HUDEP-2 (cell line): ENCODE measurements at regions not wholly inside any gene's neighbourhood (a gene's known extent, or its start where the extent isn't known, plus 50 kb on each side); places are given as distances from the start of the nearest gene placed in this dataset.
"Not testable (repeated sequence)": the region's sequence is repeated elsewhere in the genome, so short reads cannot be mapped to it uniquely, and the experiment has no call there.

Experiments
- DNase-seq, 76 experiments: peaks; one replicate each; lab custom pipeline; 2025; ENCODE audit not compliant: unreplicated experiment in 76 of 76; lab: John Stamatoyannopoulos, UW

DNA sequence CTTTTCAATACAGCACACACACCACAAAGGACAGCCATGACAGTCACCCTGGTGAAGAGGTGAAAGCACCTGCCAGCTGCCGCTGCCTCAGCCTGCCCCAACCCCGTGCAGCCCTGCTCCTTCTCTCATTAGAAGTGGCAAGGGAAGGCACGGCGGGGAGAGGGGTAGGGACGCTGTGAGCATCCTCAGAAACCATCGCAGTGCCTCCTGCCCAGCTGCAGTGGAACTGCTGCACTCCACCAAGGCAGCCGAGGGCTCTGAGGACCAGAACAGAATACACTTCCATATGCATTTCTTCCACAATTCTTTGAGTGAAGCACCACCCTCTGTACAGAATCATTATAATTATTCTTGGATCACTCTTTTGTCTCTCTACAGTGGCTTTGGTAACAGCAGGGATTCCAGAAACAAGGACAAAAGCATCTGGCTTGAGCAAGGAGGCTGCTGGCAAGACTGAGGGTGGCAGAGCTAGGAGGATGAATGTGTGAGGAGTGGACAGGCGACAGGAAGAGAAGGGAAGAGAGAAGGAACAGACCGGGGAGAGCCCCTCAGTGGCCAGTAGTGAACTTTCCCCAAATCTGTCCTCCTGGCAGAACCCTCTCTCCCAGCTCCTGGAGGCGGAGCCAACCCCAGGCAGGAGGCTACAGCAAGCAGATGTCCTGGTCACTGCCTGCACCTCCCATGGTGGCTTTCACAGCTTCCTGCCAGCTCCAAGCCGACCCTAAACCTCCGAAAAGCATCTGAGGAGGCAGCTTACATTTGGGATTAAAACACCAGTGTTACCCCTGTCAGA, 73.2 kb downstream of the MTNR1A start:
- DNase-seq, result no peak

DNA sequence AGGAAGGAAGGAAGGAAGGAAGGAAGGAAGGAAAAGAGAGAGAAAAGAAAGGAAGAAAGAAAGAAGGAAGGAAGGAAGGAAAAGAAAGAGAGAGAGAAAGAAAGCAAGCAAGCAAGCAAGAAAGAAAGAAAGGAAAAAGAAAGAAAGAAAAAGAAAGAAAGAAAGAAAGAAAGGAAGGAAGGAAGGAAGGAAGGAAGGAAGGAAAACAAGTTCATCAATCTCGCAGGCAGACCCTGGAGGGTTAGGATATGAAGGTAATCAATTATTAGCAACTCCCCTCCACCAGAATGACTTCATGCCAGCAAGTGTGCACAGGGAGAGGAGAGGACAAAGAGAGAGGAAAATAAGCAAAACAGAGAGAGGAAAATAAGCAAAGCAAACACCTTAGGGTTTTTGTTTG, 80.2 kb downstream of the MTNR1A start:
- DNase-seq, result no peak

- no peak for DNase-seq
These were observed 81.4 kb downstream of the MTNR1A start for GRCh38 chr4:186473933-186474332.

- DNase-seq, result peak in 1 of 76 experiments; percentile 1
These were observed 82.4 kb downstream of the MTNR1A start for GRCh38 chr4:186472948-186473347.

DNA sequence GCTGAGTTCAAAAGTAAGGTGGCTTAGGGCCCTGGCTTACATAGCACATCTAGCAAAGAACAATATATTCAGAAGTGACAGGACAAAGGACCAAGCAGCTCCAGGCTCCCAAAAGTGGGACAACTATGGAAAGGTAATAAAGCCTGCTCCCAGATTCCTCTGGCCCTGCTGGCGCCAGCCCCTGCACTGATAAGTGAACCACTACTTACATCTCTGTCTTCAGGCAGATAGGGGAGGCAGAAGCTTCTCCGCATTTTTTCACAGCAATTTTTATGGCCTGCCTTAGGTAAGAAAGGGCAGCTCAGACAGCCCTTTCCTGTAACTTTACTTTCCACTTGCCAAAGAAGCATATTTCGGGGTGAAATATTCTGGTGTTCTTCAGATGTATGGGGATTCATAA, 83.9 kb downstream of the MTNR1A start:
- no peak for DNase-seq

DNA sequence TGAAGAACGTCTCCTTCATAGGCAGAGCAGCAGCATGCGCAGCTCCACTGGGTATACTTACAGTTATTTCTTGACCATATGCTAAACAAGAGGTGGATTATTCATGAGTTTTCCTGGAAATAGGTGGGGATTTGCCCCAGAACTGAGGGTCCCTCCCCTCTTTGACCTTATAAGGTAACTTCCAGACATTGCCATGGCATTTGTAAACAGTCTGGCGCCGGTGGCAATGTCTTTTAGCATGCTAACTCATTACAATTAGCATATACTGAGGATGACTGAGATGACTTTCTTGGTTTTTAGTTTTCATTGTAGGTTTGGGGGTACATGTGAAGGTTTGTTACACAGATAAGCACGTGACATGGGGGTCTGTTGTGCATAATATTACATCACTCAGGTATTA, 97.3 kb downstream of the MTNR1A start:
- DNase-seq, result no peak

- DNase-seq, result no peak
These were observed 103.4 kb downstream of the MTNR1A start for GRCh38 chr4:186451982-186452381.

GRCh38 chr4:186449954-186450353, 105.4 kb downstream of the MTNR1A start:
- no peak for DNase-seq

DNA sequence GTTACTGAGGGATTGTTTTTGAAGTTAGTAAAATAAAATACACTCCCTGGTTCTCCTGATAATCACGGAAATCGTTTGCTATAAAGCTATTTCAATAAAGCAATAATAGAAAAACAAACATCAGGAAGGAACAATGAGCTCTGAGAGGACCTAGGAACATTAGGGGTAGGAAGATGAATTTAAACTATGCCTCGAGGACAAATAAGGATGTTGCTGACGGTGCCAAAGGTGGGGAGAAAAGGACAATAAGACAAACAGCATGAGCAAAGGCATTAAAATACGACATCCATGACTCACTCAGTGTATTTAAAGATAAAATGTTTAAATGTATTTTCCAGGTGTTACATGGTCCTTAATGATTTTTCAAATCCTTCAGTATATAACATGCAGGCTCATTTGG, 110.3 kb downstream of the MTNR1A start:
- DNase-seq, result no peak

- DNase-seq, result no peak
These were observed 113.9 kb downstream of the MTNR1A start for GRCh38 chr4:186441502-186441901.

GRCh38 chr4:186428481-186428880, 126.9 kb downstream of the MTNR1A start:
- DNase-seq, result no peak

DNA sequence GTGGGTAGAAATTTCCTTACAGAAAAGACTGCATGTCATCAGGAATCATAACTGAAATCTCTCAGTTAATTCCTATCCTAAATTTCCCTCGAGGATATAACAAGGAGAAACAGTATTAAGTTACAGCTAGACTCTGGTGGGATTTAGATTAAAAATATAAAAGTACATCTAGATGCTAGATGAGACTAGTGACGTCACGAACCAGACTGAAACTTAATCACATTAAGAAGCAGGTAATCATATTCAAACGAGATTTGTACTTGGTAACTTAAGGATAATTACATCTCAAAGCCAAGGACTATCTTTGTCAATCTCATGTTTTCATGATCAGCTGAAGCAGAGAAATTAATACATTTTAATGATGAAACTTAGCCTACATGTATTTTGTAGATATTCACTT, 130.6 kb downstream of the MTNR1A start:
- DNase-seq, result no peak

DNA sequence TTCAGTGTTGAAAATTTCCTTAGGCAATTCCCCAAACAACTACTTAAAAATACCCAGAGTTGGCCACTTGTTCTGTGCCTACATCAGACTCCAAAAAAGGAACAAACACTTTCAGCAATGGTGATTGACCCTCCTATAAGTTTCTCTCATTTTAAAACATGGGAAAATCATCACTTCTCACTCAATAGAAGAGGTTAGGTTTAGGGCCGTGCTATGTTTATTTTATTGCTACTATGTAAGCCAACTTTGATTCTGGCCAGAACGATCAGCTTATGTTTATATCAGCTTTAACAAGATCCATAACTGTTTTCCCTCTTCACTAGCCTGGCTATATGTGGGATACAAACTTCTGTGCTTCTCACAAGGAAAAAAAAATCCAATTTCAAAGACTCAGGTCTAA, 133.1 kb downstream of the MTNR1A start:
- DNase-seq, result no peak

- no peak for DNase-seq
These were observed 138.8 kb downstream of the MTNR1A start for GRCh38 chr4:186416451-186417060.

- DNase-seq, result no peak
These were observed 141.0 kb downstream of the MTNR1A start for GRCh38 chr4:186414390-186414789.

GRCh38 chr4:186405957-186406356, 140.0 kb downstream of the F11 start:
- DNase-seq, result no peak

DNA sequence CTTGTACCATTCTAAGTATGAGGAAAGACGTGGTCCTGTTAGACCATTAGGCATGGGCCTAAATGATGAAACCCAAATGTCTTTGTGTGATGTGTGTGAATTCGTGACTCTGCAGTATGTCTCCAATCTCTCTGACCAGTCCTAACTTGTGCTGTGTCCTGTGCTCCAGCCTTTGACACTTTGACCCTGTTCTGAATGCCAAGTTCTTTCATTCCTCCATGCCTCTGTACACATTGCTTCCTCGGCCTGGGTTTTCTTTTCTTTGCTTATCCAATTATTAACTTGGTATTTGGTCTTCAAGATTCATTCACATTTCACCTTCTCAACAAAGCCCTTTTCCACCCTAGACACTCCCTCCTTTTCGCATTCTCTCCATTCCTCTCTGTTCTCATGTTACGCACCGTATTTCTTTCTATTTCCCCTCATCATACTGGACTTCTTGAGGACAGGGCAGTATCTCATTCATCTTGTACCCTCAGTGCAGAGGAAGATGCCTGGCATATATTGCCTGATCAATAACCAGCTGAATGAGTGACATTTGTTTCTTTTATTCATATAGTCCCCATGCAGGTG, 138.7 kb downstream of the F11 start:
- no peak for DNase-seq

GRCh38 chr4:186400676-186401075, 134.7 kb downstream of the F11 start:
- DNase-seq, result no peak

DNA sequence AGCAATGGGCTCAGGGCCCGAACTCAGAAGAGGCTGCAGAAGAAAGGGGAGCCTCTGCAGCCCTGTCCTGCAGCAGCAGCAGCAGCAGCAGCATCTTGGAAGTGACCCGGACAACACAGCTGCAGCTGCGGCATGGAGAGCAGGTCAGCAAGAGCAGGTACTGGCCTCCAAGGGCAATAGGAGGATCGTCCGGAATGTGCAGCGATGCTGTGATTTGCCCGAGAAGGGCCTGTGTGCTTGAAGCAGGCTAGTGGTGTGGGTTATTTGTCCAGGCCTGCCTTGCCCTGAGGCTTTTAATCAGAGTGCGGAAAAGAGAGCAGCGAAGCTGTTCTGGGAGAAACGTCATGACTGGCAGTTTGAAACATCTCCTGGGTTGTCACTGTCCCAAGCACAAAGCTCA, 126.0 kb downstream of the F11 start:
- no peak for DNase-seq

DNA sequence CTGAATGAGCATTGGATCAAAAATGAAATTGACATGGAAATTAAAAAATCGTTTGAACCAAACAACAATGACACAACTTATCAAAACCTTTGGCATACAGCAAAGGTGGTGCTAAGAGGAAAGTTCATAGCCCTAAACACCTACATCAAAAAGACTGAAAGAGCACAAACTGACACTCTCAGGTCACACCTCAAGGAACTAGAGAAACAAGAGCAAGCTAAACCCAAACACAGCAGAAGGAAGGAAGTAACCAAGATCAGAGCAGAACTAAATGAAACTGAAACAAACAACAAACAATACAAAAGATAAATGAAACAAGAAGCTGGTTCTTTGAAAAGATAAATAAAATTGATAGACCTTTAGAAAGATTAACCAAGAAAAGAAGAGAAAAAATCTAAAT, 118.3 kb downstream of the F11 start:
- DNase-seq, result not testable (repeated sequence)

DNA sequence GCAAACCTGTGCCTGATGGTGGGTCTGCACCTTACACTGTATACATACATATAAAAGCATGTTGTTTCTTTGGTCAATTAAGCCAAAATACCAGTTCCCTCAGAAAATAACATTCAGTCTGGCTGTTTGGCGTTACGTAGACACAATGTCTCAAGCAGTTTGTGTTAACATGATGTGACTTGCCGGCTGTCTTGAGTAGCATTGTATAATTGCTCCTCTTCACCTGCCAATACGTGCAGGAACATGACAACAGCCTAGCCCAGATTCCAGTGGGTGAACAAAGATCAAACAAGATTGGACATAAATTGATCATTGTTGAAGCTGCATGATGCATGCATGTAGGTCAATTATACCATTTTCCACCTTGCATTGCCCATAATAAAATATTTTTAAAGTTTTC, 102.3 kb downstream of the F11 start:
- no peak for DNase-seq

DNA sequence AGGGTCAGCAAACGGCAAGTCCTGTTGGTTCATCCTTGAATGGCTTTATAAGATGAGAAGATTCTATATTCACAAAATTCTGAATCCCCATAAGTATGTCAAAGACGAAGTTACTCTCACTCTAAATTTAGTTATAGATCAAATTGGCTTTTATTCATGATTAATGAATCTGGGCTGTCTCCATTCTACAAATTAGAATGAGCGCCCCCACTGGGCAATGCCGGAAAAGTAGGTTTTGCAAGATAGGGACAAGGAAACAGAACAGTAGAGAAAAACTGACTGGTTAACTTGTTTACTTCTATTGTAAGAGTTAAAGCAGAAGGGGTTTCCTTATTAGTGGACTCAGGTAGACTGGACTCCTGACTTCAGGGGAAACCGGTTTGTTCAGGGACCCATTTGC, 100.3 kb downstream of the F11 start:
- DNase-seq, result peak in 2 of 76 experiments; percentile 1 to 5
